Hematopoietic multipotent progenitor cell treated with erythropoietin and hydrocortisone succinate and interleukin-3 and kit ligand, for 4 days (in vitro differentiated cells): ENCODE measurements at regions not wholly inside any gene's neighbourhood (a gene's known extent, or its start where the extent isn't known, plus 50 kb on each side); places are given as distances from the start of the nearest gene placed in this dataset.
"Not testable (repeated sequence)": the region's sequence is repeated elsewhere in the genome, so short reads cannot be mapped to it uniquely, and the experiment has no call there.

Source experiments
- DNase-seq: peaks from one replicate; pipeline ENCODE4 v3.0.0-alpha.2; 2015

DNA sequence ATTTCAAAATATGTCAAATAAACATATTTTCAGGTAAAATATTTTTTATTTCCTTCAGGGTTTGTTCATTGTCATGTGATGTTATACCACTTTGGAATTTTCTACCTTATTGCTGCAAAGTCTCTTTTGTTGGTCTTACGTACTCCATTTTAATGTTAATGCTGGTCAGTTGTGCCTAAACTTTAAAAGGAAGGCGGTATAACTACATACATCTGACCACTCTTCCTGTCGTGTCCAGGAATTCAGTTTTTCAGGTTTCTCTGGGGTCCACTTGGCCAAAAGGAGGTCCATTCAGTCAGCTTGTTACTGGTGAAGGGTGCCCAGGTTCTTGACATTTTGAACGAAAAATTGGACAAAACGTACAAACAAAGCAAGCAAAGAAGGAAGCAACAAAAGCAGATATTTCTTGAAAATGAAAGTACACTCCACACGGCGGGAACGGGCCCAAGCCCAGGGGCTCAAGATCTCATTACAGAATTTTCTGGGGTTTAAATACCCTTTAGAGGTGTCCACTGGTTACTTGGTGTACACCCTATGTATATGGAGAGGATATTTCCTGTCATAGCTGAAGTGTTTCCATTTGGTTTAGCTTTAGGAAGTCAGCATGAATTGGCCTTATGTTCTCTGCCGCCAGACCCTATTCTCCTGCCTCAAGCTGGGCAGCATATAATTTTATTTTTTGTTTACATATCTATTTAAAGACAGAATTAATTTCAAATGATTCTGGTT, 471.7 kb upstream of the CDH7 start:
- no peak for DNase-seq

DNA sequence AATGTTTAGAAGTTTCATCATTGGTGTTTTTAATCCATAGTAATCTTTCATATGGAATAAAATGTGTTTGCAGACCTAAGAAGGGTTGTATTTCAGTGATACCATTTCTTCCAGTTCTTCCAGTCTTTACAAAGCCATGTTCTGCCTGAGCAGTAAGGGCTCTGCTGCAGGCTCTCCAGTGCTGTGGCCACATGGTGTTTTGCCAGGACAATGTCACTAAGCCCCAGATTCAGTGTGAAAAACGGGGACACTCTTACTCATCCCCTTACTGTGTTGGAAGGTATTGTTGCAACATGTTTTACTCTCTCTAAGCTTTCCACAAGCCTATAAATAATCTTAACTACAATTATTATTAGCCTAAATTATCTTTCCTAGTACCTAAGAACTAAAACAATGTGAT, 481.4 kb upstream of the CDH7 start:
- no peak for DNase-seq

DNA sequence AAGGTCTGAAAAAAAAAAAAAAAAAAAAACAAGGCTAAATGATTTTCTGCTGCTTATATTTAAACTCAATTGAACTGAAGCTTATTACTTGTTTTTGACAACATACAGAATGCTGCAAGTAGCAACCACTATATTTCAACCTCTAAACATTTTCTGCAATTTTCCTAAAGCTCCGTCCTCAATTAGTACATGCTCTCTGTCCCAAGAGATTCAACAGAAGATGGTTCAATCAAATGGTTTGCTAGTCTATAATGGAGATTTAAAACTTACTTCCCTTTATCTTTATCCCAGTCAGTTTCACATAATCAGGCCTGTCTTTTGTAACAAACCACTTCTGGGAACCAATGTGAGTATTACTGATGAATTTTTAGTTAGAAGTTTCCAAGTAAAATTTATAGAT, 485.1 kb upstream of the CDH7 start:
- no peak for DNase-seq

DNA sequence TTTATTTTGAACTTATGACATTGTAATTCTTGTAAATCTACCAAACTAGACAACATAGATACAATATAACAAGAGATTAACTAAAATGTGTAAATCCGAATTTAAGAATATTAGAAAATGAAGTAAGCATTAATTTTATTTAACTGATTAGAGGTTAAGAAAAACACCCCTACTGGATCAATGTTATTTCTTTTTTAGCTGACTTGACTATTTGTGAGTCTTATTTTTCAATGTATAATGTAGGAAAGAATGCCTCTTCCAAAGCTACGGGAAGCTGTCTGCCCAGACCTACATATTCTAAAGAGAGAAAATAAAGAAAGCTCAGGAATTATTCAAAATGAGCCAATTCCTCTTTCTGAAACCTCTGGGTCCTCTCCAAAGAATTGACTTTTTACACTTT, 490.8 kb upstream of the CDH7 start:
- DNase-seq: no peak

DNA sequence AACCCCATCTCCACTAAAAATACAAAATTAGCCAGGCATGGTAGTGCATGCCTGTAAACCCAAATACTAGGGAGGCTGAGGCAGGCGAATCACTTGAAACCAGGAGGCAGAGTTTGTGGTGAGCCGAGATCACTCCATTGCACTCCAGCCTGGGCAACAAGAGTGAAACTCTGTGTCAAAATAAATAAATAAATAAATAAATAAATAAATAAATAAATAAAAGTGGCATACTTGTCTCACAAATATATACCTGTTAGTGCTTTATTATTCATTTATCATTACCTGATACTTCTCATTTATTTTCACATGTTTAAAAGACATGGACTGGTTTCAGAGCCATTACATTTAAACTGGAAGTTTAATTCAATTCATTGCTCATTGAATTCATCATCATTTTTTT, 491.4 kb upstream of the CDH7 start:
- no peak for DNase-seq

DNA sequence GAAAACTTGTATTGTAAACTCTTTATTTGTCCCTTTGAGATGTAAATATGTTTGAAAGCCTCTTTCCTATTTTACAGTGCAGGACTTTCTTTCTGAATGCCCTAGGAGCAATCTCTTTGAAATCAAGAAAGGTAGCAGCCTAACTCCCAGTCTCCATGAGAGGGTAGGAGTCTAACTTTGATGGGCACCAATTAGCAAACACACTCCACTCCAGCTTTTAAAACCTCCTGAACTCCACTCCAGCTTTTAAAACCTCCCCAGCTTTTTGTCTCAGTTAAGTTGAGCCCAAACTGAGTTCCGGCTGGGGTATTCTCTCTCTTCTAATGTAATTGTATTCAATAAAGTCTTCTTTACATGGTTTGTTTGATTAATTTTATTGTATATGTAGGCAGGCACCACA, 493.7 kb upstream of the CDH7 start:
- peak; percentile 1 for DNase-seq

DNA sequence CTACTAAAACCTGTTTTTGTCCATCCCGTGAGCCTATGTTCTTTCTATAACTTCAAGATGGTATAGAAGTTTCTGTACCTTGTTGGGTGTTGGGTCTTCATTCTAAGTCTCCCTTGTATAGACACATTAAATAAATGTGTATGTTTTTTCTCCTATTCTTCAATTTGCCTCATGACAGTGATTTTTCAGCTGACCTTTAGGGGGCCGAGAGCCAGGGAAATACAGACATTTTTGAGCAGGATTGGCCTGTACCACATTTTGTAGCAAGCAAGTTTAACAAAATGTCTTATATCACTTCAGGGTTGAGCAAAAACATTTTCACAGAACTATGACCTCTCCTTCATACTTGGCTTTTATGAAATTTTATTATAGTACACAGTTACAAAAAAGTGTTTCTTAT, 495.4 kb upstream of the CDH7 start:
- DNase-seq: no peak

DNA sequence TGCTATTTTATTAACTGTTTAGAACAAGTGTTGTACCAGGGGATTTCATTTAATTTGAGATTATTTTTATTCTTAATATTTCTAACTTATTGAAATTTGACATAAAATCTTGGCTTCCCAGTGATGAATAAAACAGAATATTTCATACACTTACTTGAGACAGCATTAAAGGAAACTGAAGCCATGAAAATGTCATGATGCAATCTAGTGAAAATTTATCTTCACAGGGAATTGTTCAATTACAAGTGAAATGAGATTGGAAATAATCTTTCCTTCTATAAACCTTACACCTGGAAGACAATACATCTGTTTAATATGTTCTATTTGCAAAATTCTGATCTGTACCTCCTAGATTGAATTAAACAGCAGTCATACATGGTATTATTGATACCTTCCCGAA, 511.0 kb upstream of the CDH7 start:
- no peak for DNase-seq

DNA sequence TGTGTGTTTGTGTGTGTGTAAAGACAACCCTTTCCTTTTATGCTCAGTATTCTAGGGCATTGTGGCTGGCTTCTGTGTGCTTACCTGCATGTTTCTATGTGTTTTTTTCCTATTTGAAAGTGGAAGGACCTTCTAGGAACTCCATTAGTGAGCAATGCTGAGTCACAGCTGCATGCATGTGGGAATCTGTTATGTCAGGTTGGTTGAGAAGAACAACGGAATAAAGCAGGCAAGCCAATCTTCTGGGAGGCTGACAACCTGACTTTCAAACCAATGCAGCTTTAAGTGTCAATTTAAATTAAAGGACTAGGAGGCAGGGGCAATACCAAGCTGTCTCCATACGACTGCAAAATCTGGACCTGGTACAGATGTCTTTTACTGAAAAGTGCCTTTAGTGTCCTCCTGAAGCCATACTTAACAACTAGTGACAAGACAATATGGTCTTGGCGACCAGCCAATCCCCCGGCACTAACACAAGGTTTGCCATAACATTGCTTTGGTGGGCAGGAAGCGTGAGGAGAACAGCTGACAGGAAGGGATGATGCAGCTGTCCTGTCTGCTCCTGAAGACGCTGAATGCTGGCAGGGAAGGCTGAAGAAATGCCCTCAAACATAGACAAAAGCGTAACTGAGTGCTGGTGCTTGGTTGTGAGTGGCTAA, 514.7 kb upstream of the CDH7 start:
- peak; percentile 44 for DNase-seq

DNA sequence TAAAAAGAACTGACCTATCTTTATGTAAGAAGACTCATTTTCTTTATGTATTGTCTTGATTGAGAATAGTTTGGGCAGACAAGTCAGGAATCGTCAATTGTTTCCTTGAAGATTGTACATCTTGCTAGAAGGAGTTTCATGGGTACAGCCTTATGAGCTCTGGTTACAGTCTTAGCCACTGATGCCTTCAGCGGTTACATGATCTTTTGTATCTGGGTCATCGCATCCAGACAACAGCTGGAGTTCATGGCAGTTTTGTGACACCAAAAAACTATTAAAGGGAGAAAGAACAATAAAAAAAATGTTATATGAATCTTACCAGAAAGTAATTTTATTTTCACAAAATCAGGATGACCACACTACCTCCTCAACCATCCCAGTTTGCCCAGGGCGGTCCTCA, 520.5 kb upstream of the CDH7 start:
- no peak for DNase-seq

DNA sequence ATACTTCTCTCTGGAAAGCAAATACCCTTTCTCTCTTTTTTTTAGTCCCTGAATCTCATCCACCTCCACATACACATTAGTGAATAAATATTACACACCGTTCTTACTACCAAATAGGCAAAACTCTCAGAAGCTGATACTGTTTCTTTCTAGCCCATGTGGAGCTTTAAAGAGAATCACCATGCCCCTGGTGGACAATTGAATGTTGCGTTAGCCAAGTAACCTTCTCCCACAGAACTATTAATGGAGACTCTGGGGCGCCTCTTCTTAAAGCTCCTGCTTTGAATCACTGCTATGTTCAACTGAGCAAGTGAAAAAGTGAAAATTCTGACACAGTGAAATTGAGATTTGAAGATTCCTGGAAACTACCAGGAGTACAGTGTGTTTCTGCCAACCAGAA, 522.8 kb upstream of the CDH7 start:
- no peak for DNase-seq

DNA sequence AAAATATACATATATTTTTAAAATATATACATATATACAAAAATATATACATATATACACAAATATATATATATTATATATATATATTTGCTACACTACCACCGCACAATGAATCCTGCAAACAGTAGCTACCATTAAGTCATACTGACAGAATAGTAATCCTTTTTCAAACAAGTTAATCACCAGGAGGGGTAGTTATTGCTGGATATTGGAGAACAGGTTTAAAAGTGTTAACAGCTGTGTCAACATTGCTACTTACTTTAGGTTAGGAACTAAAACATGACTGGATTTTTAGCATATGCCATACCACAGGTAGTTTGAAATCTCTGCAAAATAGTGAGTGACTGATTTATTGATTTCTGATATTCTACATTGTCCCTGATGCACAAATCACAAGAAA, 529.1 kb upstream of the CDH7 start:
- no peak for DNase-seq

DNA sequence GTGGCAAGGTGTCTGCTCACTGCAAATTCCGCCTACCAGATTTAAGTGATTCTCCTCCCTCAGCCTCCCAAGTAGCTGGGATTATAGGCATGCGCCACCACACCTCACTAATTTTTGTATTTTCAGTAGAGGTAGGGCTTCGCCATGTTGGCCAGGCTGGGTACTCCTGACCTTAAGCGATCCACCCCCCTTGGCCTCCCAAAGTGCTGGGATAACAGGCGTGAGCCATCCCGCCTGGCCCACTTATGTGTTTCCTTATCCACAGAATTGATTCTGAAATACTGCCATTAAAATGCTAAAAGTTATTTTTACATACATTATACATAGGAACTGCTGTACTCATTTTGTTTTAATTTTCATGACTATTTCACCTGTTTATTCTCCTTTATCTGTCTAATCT, 529.7 kb upstream of the CDH7 start:
- DNase-seq: no peak

DNA sequence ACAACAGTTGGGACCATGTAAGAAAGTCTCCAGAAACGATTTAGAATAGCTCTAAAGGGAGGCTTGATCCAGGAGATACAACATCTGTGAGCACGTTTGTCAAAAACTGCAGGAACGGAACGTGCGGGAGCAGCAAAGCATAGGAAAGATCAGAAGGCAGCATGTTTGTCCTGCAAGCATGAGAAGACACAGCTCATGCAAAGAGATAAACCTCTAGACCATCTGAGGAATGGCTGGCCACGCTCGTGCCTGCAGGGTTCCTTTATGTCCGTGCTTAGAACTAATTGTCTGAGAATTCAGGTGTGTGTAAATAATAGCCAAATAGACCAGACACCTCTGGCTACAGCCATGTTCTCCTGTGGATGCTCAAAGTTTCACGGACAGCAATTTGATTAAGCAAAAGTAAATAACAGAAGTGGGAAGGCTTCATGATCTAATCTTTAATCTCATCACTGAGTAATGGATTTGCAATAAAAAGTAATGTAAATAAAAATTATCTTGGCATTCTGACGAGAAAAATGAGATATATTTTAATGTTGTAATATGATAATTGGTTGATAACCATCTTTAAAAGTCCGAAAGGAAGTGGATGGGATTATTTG, 534.8 kb upstream of the CDH7 start:
- DNase-seq: no peak

DNA sequence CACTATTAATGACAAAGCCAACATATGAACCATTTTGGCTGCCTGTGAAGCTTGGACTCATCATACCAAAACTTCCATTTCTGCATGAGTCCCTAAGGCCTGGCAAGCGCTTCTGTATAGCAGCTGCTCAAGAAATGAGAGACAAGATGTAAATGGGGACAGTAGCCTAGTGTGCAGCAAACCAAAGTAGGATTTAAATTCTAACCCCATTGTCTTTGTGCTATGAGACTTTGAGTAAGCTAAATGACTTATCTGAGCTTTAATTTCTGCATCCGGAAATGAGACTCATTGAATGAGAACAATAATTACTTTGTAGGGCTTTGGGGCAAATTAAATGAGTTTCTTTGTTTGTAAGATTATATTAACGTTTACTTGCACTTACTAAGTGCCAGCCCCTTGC, 536.4 kb upstream of the CDH7 start:
- DNase-seq: no peak

DNA sequence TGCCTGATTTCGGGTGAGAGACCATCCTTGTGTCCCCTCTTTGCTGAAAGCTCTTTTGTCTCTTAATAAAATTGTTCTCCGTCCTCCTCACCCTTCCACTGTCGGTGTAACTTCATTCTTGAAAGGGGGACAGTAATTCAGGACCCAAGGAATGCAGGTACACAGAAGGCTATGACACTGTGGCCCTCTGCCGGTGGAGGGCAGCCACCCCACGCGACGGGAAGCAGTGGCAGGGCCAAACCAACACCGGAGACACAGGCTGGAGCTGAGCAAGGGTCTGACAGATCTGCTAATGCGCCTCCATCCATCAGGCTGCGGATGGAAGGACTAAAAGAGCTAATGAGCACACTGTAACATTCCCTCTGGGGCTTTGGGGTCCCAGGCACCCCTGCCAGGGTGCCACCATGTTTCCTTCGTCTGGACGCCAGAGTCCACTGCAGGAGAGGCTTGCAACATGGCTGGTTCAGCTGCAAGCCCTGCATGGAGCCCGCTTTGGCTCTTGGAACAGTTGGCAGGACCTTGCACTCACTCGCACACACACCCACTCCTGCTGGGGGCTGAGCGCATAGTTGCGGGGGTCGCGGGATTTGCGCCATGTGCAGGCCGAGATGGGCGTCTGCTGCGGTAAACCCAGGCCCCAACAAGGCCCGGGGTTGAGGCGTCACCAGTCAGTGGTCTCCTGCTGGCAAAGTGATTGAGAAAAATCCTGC, 544.1 kb upstream of the CDH7 start:
- no peak for DNase-seq

DNA sequence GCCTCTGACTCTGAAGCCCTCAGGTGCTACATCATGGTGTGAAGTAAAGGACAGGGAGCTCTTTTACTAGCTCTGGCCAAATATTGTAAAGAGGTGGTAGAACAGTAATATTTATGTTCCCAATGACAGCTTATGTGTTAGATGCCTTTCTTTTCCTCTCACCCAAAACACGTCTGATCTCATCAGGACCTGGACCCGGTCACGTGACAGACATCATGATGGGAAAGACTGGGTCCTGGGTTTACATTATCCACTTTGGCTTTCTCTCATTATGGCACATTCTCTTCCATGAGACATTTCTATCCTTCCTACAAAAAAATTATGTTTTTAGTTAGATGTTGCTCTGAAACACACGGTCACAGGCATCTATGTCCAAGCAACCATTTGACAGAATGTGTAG, 548.7 kb upstream of the CDH7 start:
- no peak for DNase-seq

DNA sequence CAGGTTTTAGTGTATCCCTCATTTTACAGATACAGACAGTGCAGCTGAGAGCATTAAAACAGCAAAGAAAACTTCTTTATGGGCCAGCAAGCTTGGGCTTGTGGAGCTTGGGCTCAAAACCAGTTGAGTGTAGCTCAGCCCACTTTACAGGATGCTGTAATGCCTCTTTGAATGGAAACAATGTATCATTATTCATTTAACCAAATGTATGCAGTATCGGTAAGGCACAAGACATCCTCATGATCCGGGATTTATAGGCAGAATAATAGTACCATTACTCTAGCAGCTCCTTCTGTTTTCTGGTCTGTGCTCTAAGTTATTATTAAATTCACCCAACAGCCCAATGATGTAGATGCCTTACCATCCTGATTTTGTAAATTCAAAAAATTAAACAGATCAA, 575.1 kb upstream of the CDH7 start:
- DNase-seq: no peak

DNA sequence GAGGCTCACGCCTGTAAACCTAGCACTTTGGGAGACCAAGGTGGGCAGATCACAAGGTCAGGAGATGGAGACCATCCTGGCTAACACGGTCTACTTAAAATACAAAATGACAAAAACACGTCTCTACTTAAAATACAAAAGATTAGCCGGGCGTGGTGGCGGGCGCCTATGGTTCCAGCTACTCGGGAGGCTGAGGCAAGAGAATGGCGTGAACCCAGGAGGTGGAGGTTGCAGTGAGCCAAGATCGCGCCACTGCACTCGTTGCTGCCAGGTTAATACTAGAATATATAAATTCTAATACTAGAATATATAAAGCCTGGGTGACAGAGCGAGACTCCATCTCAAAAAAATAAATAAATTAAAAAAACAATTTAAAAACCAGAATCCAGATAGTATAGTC, 588.7 kb upstream of the CDH7 start:
- DNase-seq: not testable (repeated sequence)

DNA sequence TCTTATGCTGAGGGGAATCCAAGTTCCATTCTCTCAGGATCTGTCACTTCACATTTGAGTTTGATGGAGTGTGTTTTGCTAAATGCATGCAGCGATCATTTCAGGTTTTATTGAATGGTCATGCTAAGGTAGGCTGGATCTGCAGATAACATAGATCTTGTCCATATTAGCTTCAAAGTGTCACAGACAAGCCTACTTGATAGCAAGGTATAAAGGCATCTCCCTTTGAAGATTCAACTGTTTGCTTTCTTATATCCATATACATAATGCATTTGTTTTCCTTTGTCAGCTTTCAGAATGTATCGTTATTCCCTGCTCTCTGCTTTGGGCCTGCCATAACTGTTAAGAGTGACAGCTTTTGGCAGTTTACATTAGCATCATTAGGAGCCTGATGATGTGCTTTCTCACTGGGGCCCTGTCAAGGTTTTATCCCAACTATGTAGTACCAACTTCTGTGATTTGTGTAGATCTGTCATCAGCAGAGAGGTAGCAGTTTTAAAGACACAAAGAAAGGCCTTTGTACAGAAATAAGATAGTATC, 604.3 kb upstream of the CDH7 start:
- no peak for DNase-seq

DNA sequence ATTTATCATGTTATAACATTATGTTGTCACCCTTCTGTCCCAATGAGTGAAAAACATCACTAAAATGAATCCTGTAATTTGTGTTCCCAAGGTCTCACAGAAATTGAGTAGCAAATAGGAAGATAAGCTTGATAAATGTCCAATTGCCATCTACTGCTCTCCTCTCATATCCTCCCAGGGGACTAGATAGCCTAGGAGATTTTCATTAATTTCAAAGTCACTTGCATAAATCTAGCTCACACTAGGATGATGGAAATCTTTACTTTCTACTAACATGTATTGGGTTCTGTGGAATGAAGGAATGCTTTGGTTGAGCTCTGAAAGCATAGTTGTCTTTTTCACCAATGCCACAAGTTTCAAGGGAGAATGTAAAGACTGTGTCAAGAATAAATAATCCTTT, 605.5 kb upstream of the CDH7 start:
- DNase-seq: no peak

DNA sequence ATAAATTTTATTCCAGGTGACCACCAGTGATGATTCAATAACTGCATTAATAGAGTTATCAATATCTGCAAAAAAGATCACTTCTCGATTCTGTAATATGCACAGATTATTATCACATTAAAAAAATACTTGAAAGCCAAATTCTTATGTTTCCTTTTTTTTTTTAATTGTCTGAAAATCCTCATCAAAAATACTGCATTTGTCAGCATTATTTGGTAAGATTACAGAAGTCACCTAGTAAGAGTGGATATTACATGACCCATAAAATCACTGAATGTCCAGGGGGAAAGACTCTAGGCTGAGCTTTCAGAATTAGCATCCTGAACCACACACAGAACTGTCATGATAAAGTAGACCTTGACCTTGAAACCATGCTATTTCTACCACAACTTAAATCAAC, 617.2 kb upstream of the CDH7 start:
- no peak for DNase-seq

DNA sequence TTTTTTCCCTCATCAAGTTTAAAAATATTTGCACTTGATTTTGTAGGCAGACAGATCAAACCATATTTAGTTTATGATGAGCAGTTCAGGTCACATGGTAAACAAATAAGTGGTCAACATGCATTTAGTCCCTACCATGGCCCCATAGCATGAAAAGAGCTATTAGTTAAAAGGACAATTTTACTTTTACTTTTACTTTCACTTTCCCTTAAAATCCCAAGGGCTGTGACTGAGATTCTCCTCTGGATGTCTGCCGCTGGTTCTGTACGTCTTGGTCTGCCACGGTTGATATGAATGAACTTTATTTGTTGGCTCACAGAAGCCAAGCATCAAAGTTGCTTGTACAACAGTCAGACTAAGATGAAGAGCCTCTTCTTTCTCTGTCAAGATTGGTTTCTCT, 626.2 kb upstream of the CDH7 start:
- DNase-seq: peak; percentile 2

DNA sequence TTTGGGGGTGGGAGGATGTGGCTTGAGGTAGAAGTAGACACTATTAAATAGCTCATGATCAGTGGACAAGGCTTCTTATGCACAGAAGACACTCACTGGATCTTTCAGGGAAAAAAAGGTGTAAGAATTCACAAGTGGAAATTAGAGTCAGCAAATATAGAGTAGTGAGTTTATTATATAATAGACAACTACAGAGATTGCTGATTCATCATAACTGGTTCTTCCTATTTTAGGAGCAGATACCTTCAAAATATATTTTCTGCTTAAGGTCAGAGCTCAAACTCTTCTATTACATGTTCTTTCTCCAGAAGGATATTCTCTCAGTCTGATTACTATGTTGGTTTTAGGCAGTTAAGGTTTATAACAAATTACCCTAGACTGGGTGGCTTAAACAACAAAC, 646.9 kb upstream of the CDH7 start:
- DNase-seq: no peak
